ENCODE measurements at regions not wholly inside any gene's neighbourhood (a gene's known extent, or its start where the extent isn't known, plus 50 kb on each side); places are given as distances from the start of the nearest gene placed in this dataset.

- Histone ChIP-seq H3K4me1 (no peaks in the 10 kb centered on the region), H3K27me3 (no peaks in the 10 kb centered on the region), H3K36me3 (no peaks in the 10 kb centered on the region), H3K9me3 (no peaks in the 10 kb centered on the region), H3K27ac (no peak overlapping the region), H3K4me3 (no peak overlapping the region)
- TF ChIP-seq CTCF (IDR thresholded peaks at IDR 0.05), result no peak
- intact Hi-C loops (cut with DNase I; ENCODE audit: low total_unique reads), result no loop called here
- DNase-seq, result no peak
These were observed 218.9 kb upstream of the SORCS1 start for GRCh38 chr10:107383357-107383756.

- H3K4me3 ChIP-seq, result no peak overlapping the region
- DNase-seq, result no peak
- no peak overlapping the region for H3K27ac ChIP-seq
- no peaks in the 10 kb centered on the region for H3K27me3 ChIP-seq
- TF ChIP-seq CTCF (IDR thresholded peaks at IDR 0.05), result no peak
- intact Hi-C loops (cut with DNase I; ENCODE audit: low total_unique reads), result no loop called here
- no peaks in the 10 kb centered on the region for H3K36me3 ChIP-seq
- no peaks in the 10 kb centered on the region for H3K9me3 ChIP-seq
- no peaks in the 10 kb centered on the region for H3K4me1 ChIP-seq
These were observed 215.1 kb upstream of the SORCS1 start for GRCh38 chr10:107379601-107380000.

- H3K27me3 ChIP-seq, result no peaks in the 10 kb centered on the region
- H3K27ac ChIP-seq, result no peak overlapping the region
- H3K9me3 ChIP-seq, result peaks cover 0 to 3% (median 0%) of the 10 kb centered on the region in 3 donors
- no peak overlapping the region for H3K4me3 ChIP-seq
- no peak for TF ChIP-seq CTCF (IDR thresholded peaks at IDR 0.05)
- DNase-seq, result no peak
- H3K4me1 ChIP-seq, result no peaks in the 10 kb centered on the region
- H3K36me3 ChIP-seq, result no peaks in the 10 kb centered on the region
- intact Hi-C loops (cut with DNase I; ENCODE audit: low total_unique reads), result no loop called here
These were observed 207.3 kb upstream of the SORCS1 start for GRCh38 chr10:107371801-107372200.

GRCh38 chr10:107364872-107365271 lies 200.4 kb upstream of the SORCS1 start:
- Histone ChIP-seq H3K4me1 (no peaks in the 10 kb centered on the region), H3K4me3 (no peak overlapping the region), H3K36me3 (no peaks in the 10 kb centered on the region), H3K27me3 (no peaks in the 10 kb centered on the region), H3K27ac (no peak overlapping the region), H3K9me3 (no peaks in the 10 kb centered on the region)
- TF ChIP-seq CTCF (IDR thresholded peaks at IDR 0.05), result no peak
- intact Hi-C loops (cut with DNase I; ENCODE audit: low total_unique reads), result no loop called here
- no peak for DNase-seq

- Histone ChIP-seq H3K4me1 (no peaks in the 10 kb centered on the region), H3K27ac (no peak overlapping the region), H3K36me3 (no peaks in the 10 kb centered on the region), H3K27me3 (no peaks in the 10 kb centered on the region), H3K9me3 (no peaks in the 10 kb centered on the region), H3K4me3 (no peak overlapping the region)
- intact Hi-C loops (cut with DNase I; ENCODE audit: low total_unique reads), result no loop called here
- DNase-seq, result no peak
- no peak for TF ChIP-seq CTCF (IDR thresholded peaks at IDR 0.05)
These were observed 197.8 kb upstream of the SORCS1 start for GRCh38 chr10:107362306-107362705.

- no peak for DNase-seq
- Histone ChIP-seq H3K27ac (no peak overlapping the region), H3K4me3 (no peak overlapping the region), H3K36me3 (no peaks in the 10 kb centered on the region), H3K27me3 (no peaks in the 10 kb centered on the region), H3K9me3 (no peaks in the 10 kb centered on the region), H3K4me1 (no peaks in the 10 kb centered on the region)
- no peak for TF ChIP-seq CTCF (IDR thresholded peaks at IDR 0.05)
- intact Hi-C loops (cut with DNase I; ENCODE audit: low total_unique reads), result no loop called here
These were observed 192.5 kb upstream of the SORCS1 start for GRCh38 chr10:107357033-107357432.
